Endothelial cell (in vitro differentiated cells): ENCODE measurements at regions not wholly inside any gene's neighbourhood (a gene's known extent, or its start where the extent isn't known, plus 50 kb on each side); places are given as distances from the start of the nearest gene placed in this dataset.
A peak's percentile ranks its signal among the peaks of the same experiment; 100 is the strongest.

Source experiments
- DNase-seq: peaks from one replicate; pipeline ENCODE4 v3.0.0; 2021; ENCODE audit warnings: low spot score
- H3K27ac Mint-ChIP-seq: one replicate; pipeline ENCODE4 v1.8.0; 2021; ENCODE audit warnings: mixed read lengths, inconsistent platforms; ENCODE audit not compliant: unreplicated experiment
- H3K27me3 Mint-ChIP-seq: one replicate; pipeline ENCODE4 v1.8.0; 2021; ENCODE audit warnings: mild to moderate bottlenecking, moderate library complexity, mixed read lengths, inconsistent platforms; ENCODE audit not compliant: unreplicated experiment
- H3K36me3 Mint-ChIP-seq: one replicate; pipeline ENCODE4 v1.8.0; 2021; ENCODE audit warnings: mild to moderate bottlenecking, low read depth, mixed read lengths, inconsistent platforms; ENCODE audit not compliant: unreplicated experiment
- H3K4me1 Mint-ChIP-seq: one replicate; pipeline ENCODE4 v1.8.0; 2021; ENCODE audit warnings: mild to moderate bottlenecking, mixed read lengths, inconsistent platforms; ENCODE audit not compliant: unreplicated experiment
- H3K4me3 Mint-ChIP-seq: one replicate; pipeline ENCODE4 v1.8.0; 2021; ENCODE audit warnings: mild to moderate bottlenecking, mixed read lengths, inconsistent platforms; ENCODE audit not compliant: unreplicated experiment
- H3K9me3 Mint-ChIP-seq: one replicate; pipeline ENCODE4 v1.8.0; 2021; ENCODE audit warnings: mixed read lengths, inconsistent platforms; ENCODE audit not compliant: unreplicated experiment
- CTCF ChIP-seq: fragments of 200-600 bp; sonication (generic); IDR thresholded peaks from one replicate; pipeline ENCODE4 v1.5.0; 2021; ENCODE audit warnings: antibody characterized with exemption; ENCODE audit not compliant: unreplicated experiment

- no peaks in the 10 kb centered on the region for H3K9me3 Mint-ChIP-seq
- peaks cover 9% of the 10 kb centered on the region for H3K4me1 Mint-ChIP-seq
- no peak overlapping the region for H3K4me3 Mint-ChIP-seq
- peak; percentile 45 for TF ChIP-seq CTCF
- peaks cover 7% of the 10 kb centered on the region for H3K36me3 Mint-ChIP-seq
- DNase-seq = no peak
- H3K27me3 Mint-ChIP-seq = no peaks in the 10 kb centered on the region
- H3K27ac Mint-ChIP-seq = no peak overlapping the region
These were observed 101.4 kb downstream of the LACC1 start for GRCh38 chr13:43981091-43981490.

GRCh38 chr13:43981512-43982301 lies 102.0 kb downstream of the LACC1 start:
- Mint-ChIP-seq H3K36me3 (peaks cover 5% of the 10 kb centered on the region), H3K4me3 (no peak overlapping the region), H3K4me1 (peaks cover 9% of the 10 kb centered on the region), H3K27ac (no peak overlapping the region), H3K9me3 (no peaks in the 10 kb centered on the region), H3K27me3 (no peaks in the 10 kb centered on the region)
- DNase-seq = no peak
- TF ChIP-seq CTCF = no peak

- TF ChIP-seq CTCF = no peak
- DNase-seq = no peak
- Mint-ChIP-seq H3K36me3 (no peaks in the 10 kb centered on the region), H3K4me1 (peaks cover 9% of the 10 kb centered on the region), H3K27ac (no peak overlapping the region), H3K27me3 (no peaks in the 10 kb centered on the region), H3K4me3 (no peak overlapping the region), H3K9me3 (no peaks in the 10 kb centered on the region)
These were observed 103.7 kb downstream of the LACC1 start for GRCh38 chr13:43983373-43983772.

GRCh38 chr13:43984292-43984691 lies 104.6 kb downstream of the LACC1 start:
- no peak for TF ChIP-seq CTCF
- H3K27ac Mint-ChIP-seq = no peak overlapping the region
- H3K36me3 Mint-ChIP-seq = no peaks in the 10 kb centered on the region
- H3K4me3 Mint-ChIP-seq = no peak overlapping the region
- H3K4me1 Mint-ChIP-seq = peaks cover 9% of the 10 kb centered on the region
- no peaks in the 10 kb centered on the region for H3K9me3 Mint-ChIP-seq
- no peak for DNase-seq
- no peaks in the 10 kb centered on the region for H3K27me3 Mint-ChIP-seq

GRCh38 chr13:43985422-43986072 lies 105.8 kb downstream of the LACC1 start:
- no peak overlapping the region for H3K27ac Mint-ChIP-seq

More at GRCh38 chr13:43985422-43986072, 105.8 kb downstream of the LACC1 start:
- Mint-ChIP-seq H3K27me3 (no peaks in the 10 kb centered on the region), H3K36me3 (no peaks in the 10 kb centered on the region), H3K9me3 (no peaks in the 10 kb centered on the region), H3K4me1 (peaks cover 9% of the 10 kb centered on the region), H3K4me3 (no peak overlapping the region)
- no peak for TF ChIP-seq CTCF
- no peak for DNase-seq
